Transverse colon (tissue), 4 donors: ENCODE measurements at regions not wholly inside any gene's neighbourhood (a gene's known extent, or its start where the extent isn't known, plus 50 kb on each side); places are given as distances from the start of the nearest gene placed in this dataset.

Experiments used
- DNase-seq: peaks from one replicate; pipeline ENCODE4 v3.0.0-alpha.2; 2019
- H3K27ac ChIP-seq, 4 donors: fragments of 200-600 bp; sonication (generic); 2 replicates each; pipeline ENCODE4 v1.5.1; 2016 to 2018; ENCODE audit warnings: inconsistent platforms in 4 of 4
- H3K27me3 ChIP-seq: fragments of 200-600 bp; sonication (generic); 2 replicates; pipeline ENCODE4 v1.5.1; 2017; ENCODE audit warnings: inconsistent platforms
- H3K36me3 ChIP-seq, 4 donors: fragments of 200-600 bp; sonication (generic); 2 replicates each; pipeline ENCODE4 v1.5.1; 2017 to 2019; ENCODE audit warnings: inconsistent platforms in 4 of 4
- H3K4me1 ChIP-seq, 4 donors: fragments of 200-600 bp; sonication (generic); 2 replicates each; pipeline ENCODE4 v1.5.1; 2017 to 2020; ENCODE audit warnings: inconsistent platforms in 4 of 4
- H3K4me3 ChIP-seq, 4 donors: fragments of 200-600 bp; sonication (generic); 1 replicate in 1 of 4; 2 replicates in 3 of 4; pipeline versions ENCODE4 v1.5.1 to v1.6.1; 2017 to 2019; ENCODE audit warnings: inconsistent platforms in 4 of 4
- H3K9me3 ChIP-seq, 2 donors: fragments of 200-600 bp; sonication (generic); 2 replicates each; pipeline ENCODE4 v1.5.1; 2017 to 2019; ENCODE audit warnings: inconsistent platforms in 2 of 2
- CTCF ChIP-seq, 5 experiments: fragments of 200-600 bp in 3 of 5; fragments of 450-650 bp in 2 of 5; sonication (generic) in 3 of 5; IDR thresholded peaks; 1 replicate in 2 of 5; 2 replicates in 3 of 5; pipeline ENCODE4 v1.5.1; 2016 to 2017; ENCODE audit warnings: antibody characterized with exemption in 5 of 5, inconsistent platforms in 3 of 5, mild to moderate bottlenecking in 2 of 5, moderate library complexity in 1 of 5
- EP300 ChIP-seq: sonication (generic); formaldehyde crosslinking; IDR thresholded peaks from one replicate; pipeline ENCODE4 v1.6.1; 2017; ENCODE audit warnings: antibody characterized with exemption, low read depth
- POLR2A ChIP-seq: fragments of 450-650 bp; IDR thresholded peaks from one replicate; pipeline ENCODE4 v1.6.1; 2016; ENCODE audit warnings: antibody characterized with exemption, mild to moderate bottlenecking, moderate library complexity
- POLR2AphosphoS5 ChIP-seq, 3 donors: sonication (generic); formaldehyde crosslinking; IDR thresholded peaks; one replicate each; pipeline ENCODE4 v1.6.1; 2016; ENCODE audit warnings: antibody characterized with exemption in 3 of 3
- WGBS, 2 donors: methylation state at CpG; one replicate each; pipeline ENCODE4 v1.1.5; 2018; ENCODE audit warnings: low coverage in 1 of 2; 5-methylcytosine and 5-hydroxymethylcytosine counted together
- in situ Hi-C, 4 donors: fragments of 200-750 bp; cut with MboI; loops; one replicate each; pipeline versions ENCODE4 v1.15.0 to v1.15.1; 2017; ENCODE audit warnings: low sequenced_read_pairs in 3 of 4, low pct_ligation_motif_present in 1 of 4, low pct_unique_long_range_greater_than_20kb in 1 of 4
- intact Hi-C: fragments of 100-400 bp; cut with DNase I; formaldehyde crosslinking; loops from one replicate; pipeline ENCODE4 v1.15.1; 2023; ENCODE audit warnings: low total_unique reads

GRCh38 chr1:58971629-58972140 is 187.8 kb upstream of the JUN start:
- no peak overlapping the region for H3K27ac ChIP-seq
- in situ Hi-C loops: no loop called here
- no peak for DNase-seq

GRCh38 chr1:58975888-58976287 is 192.0 kb upstream of the JUN start:
- TF ChIP-seq EP300: no peak
- intact Hi-C loops (no loop called here), in situ Hi-C loops (no loop called here)
- 50 to 75% methylated on average over 2 to 3 of the region's 3 CpGs for WGBS, 2 donors
- H3K27me3 ChIP-seq: no peaks in the 10 kb centered on the region
- H3K9me3 ChIP-seq: no peaks in the 10 kb centered on the region
- no peaks in the 10 kb centered on the region for H3K36me3 ChIP-seq
- no peak overlapping the region for H3K27ac ChIP-seq
- H3K4me3 ChIP-seq: no peak overlapping the region
- no peak for DNase-seq
- H3K4me1 ChIP-seq: peaks cover 0 to 7% (median 0%) of the 10 kb centered on the region in 4 donors

More at GRCh38 chr1:58971629-58972140, 187.8 kb upstream of the JUN start:
- TF ChIP-seq POLR2AphosphoS5 (IDR thresholded peaks at IDR 0.05): no peak
- no peak for TF ChIP-seq EP300
- TF ChIP-seq CTCF (IDR thresholded peaks at IDR 0.05): no peak
- no peak for TF ChIP-seq POLR2A
- 64 to 68% methylated on average over 3 to 4 of the region's 4 CpGs for WGBS, 2 donors
- Histone ChIP-seq H3K27me3 (no peaks in the 10 kb centered on the region), H3K36me3 (no peaks in the 10 kb centered on the region), H3K9me3 (no peaks in the 10 kb centered on the region), H3K4me1 (peaks cover 5 to 15% (median 13%) of the 10 kb centered on the region in 4 donors), H3K4me3 (no peak overlapping the region)
- intact Hi-C loops: no loop called here

- H3K4me1 ChIP-seq: peaks cover 0 to 7% (median 0%) of the 10 kb centered on the region in 4 donors
- WGBS, 2 donors: 83 to 88% methylated on average over 1 of the region's 1 CpG
- TF ChIP-seq EP300: no peak
- TF ChIP-seq POLR2AphosphoS5 (IDR thresholded peaks at IDR 0.05): no peak
- TF ChIP-seq POLR2A: no peak
- no peak for TF ChIP-seq CTCF (IDR thresholded peaks at IDR 0.05)
- H3K36me3 ChIP-seq: no peaks in the 10 kb centered on the region
- in situ Hi-C loops (no loop called here), intact Hi-C loops (no loop called here)
- H3K27ac ChIP-seq: no peak overlapping the region
- H3K9me3 ChIP-seq: no peaks in the 10 kb centered on the region
- no peak overlapping the region for H3K4me3 ChIP-seq
- DNase-seq: no peak
- H3K27me3 ChIP-seq: no peaks in the 10 kb centered on the region
These were observed 192.4 kb upstream of the JUN start for GRCh38 chr1:58976294-58976693.

- intact Hi-C loops (no loop called here), in situ Hi-C loops (no loop called here)
- Histone ChIP-seq H3K4me3 (no peak overlapping the region), H3K36me3 (no peaks in the 10 kb centered on the region), H3K27me3 (no peaks in the 10 kb centered on the region), H3K9me3 (no peaks in the 10 kb centered on the region), H3K27ac (no peak overlapping the region), H3K4me1 (peaks cover 0 to 12% (median 0%) of the 10 kb centered on the region in 4 donors)
- no peak for DNase-seq
- 94 to 100% methylated on average over 1 of the region's 1 CpG for WGBS, 2 donors
- no peak for TF ChIP-seq CTCF (IDR thresholded peaks at IDR 0.05)
- TF ChIP-seq EP300: no peak
- TF ChIP-seq POLR2A: no peak
- no peak for TF ChIP-seq POLR2AphosphoS5 (IDR thresholded peaks at IDR 0.05)
These were observed 193.8 kb upstream of the JUN start for GRCh38 chr1:58977598-58977997.

- WGBS, 2 donors: 94% methylated on average over 2 of the region's 2 CpGs; no CpG with 5 or more reads in 1 of the 2 donors
- no peaks in the 10 kb centered on the region for H3K27me3 ChIP-seq
- H3K4me3 ChIP-seq: no peak overlapping the region
- peaks cover 0 to 17% (median 0%) of the 10 kb centered on the region in 4 donors for H3K4me1 ChIP-seq
- H3K9me3 ChIP-seq: no peaks in the 10 kb centered on the region
- DNase-seq: no peak
- H3K36me3 ChIP-seq: no peaks in the 10 kb centered on the region
- in situ Hi-C loops (no loop called here), intact Hi-C loops (no loop called here)
- no peak overlapping the region for H3K27ac ChIP-seq
- TF ChIP-seq CTCF (IDR thresholded peaks at IDR 0.05) (no peak), EP300 (no peak), POLR2A (no peak), POLR2AphosphoS5 (IDR thresholded peaks at IDR 0.05) (no peak)
These were observed 194.2 kb upstream of the JUN start for GRCh38 chr1:58978096-58978495.
